ENCODE measurements at regions not wholly inside any gene's neighbourhood (a gene's known extent, or its start where the extent isn't known, plus 50 kb on each side); places are given as distances from the start of the nearest gene placed in this dataset.
A peak's percentile ranks its signal among the peaks of the same experiment; 100 is the strongest.
"Not testable (repeated sequence)": the region's sequence is repeated elsewhere in the genome, so short reads cannot be mapped to it uniquely, and the experiment has no call there.

GRCh38 chr14:51448831-51449670, 202.7 kb upstream of the FRMD6 start:
- DNase-seq, result peak; percentile 46

GRCh38 chr14:51449681-51450080, 202.0 kb upstream of the FRMD6 start:
- DNase-seq, result no peak

- DNase-seq, result no peak
These were observed 200.1 kb upstream of the FRMD6 start for GRCh38 chr14:51451561-51451960.

GRCh38 chr14:51453869-51454268, 197.8 kb upstream of the FRMD6 start:
- no peak for DNase-seq

GRCh38 chr14:51454351-51454750, 197.4 kb upstream of the FRMD6 start:
- DNase-seq, result no peak

GRCh38 chr14:51455041-51455835, 196.5 kb upstream of the FRMD6 start:
- DNase-seq, result no peak

- no peak for DNase-seq
These were observed 193.7 kb upstream of the FRMD6 start for GRCh38 chr14:51457843-51458562.

GRCh38 chr14:51458563-51458955, 193.2 kb upstream of the FRMD6 start:
- DNase-seq, result no peak

GRCh38 chr14:51460011-51460410, 191.7 kb upstream of the FRMD6 start:
- no peak for DNase-seq

- DNase-seq, result no peak
These were observed 189.5 kb upstream of the FRMD6 start for GRCh38 chr14:51462182-51462581.

GRCh38 chr14:51462706-51463105, 189.0 kb upstream of the FRMD6 start:
- DNase-seq, result no peak

GRCh38 chr14:51463461-51463860, 188.2 kb upstream of the FRMD6 start:
- no peak for DNase-seq

- DNase-seq, result no peak
These were observed 187.3 kb upstream of the FRMD6 start for GRCh38 chr14:51464411-51464810.

- DNase-seq, result no peak
These were observed 186.2 kb upstream of the FRMD6 start for GRCh38 chr14:51465486-51465885.

GRCh38 chr14:51467392-51467791, 184.3 kb upstream of the FRMD6 start:
- not testable (repeated sequence) for DNase-seq

GRCh38 chr14:51468523-51468922, 183.2 kb upstream of the FRMD6 start:
- no peak for DNase-seq

- no peak for DNase-seq
These were observed 178.8 kb upstream of the FRMD6 start for GRCh38 chr14:51472881-51473280.

- no peak for DNase-seq
These were observed 178.4 kb upstream of the FRMD6 start for GRCh38 chr14:51473351-51473750.

- no peak for DNase-seq
These were observed 177.7 kb upstream of the FRMD6 start for GRCh38 chr14:51473808-51474565.

GRCh38 chr14:51474854-51475253, 176.9 kb upstream of the FRMD6 start:
- no peak for DNase-seq

- no peak for DNase-seq
These were observed 173.5 kb upstream of the FRMD6 start for GRCh38 chr14:51478175-51478621.

- DNase-seq, result no peak
These were observed 172.0 kb upstream of the FRMD6 start for GRCh38 chr14:51479584-51480325.
